HG02798 (cell line): ENCODE measurements at regions not wholly inside any gene's neighbourhood (a gene's known extent, or its start where the extent isn't known, plus 50 kb on each side); places are given as distances from the start of the nearest gene placed in this dataset.
"Not testable (repeated sequence)": the region's sequence is repeated elsewhere in the genome, so short reads cannot be mapped to it uniquely, and the experiment has no call there.

ENCODE experiments used
- ATAC-seq: cut with Tn5 transposase; IDR thresholded peaks from one replicate; pipeline ENCODE4 v1.9.1; 2021; ENCODE audit warnings: mild to moderate bottlenecking; ENCODE audit not compliant: unreplicated experiment, poor library complexity

- ATAC-seq = no peak
These were observed 209.1 kb upstream of the PTER start for GRCh38 chr10:16227674-16228073.

DNA sequence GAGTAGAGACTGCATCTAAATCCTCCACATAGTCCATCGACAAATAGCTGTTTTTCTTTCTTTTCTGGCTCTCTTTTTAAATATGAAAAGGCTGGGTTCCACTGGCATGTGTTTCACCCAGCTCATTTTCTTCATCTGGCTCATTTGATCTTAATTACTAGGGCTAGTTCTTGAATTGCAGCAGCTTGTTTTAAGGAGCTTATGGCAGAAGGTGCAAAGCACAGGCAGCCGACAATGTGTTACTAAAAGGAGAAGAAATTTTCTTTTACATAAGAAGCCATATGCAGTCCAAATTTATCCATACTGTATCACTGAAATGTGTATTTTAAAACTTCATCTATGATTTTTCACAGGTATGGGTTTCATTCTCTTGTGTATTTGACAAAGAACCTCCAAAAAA is 205.6 kb upstream of the PTER start:
- ATAC-seq = no peak

- ATAC-seq = no peak
These were observed 204.9 kb upstream of the PTER start for GRCh38 chr10:16231734-16232435.

GRCh38 chr10:16232441-16232840 is 204.4 kb upstream of the PTER start:
- no peak for ATAC-seq

DNA sequence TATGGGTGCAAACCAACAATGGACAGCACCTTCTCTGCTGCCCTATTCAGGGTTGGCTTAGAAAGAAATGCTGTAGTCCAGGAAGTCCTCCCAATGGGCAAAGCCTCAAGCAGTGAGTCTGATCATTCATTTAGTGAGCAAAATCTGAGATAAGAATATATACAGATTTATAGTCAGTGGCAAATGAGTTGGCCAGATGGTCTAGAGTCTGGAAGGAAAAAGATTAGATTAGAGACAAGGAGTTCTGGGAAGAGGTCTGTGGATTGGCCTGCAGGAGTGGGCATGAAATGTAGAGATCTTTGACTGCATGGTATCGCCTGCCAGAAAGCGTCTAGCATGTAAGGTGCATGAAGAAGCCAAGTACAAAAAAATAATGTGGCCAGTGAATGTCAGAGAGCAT is 201.9 kb upstream of the PTER start:
- ATAC-seq = no peak

GRCh38 chr10:16242446-16242845 is 194.4 kb upstream of the PTER start:
- no peak for ATAC-seq

- no peak for ATAC-seq
These were observed 193.8 kb upstream of the PTER start for GRCh38 chr10:16242859-16243613.

DNA sequence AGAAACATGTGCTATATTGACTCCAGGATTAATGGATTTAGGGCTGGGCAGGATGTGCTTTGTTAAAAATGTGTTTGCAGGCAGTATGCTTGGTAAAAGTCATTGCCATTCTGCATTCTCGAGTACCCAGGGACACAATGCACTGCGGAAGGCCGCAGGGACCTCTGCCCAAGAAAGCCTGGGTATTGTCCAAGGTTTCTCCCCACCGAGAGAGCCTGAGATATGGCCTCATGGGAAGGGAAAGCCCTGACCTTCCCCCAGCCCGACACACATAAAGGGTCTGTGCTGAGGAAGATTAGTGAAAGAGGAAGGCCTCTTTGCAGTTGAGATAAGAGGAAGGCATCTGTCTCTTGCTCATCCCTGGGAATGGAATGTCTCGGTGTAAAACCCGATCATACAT is 186.7 kb upstream of the PTER start:
- not testable (repeated sequence) for ATAC-seq

GRCh38 chr10:16256336-16256735 is 180.5 kb upstream of the PTER start:
- no peak for ATAC-seq

DNA sequence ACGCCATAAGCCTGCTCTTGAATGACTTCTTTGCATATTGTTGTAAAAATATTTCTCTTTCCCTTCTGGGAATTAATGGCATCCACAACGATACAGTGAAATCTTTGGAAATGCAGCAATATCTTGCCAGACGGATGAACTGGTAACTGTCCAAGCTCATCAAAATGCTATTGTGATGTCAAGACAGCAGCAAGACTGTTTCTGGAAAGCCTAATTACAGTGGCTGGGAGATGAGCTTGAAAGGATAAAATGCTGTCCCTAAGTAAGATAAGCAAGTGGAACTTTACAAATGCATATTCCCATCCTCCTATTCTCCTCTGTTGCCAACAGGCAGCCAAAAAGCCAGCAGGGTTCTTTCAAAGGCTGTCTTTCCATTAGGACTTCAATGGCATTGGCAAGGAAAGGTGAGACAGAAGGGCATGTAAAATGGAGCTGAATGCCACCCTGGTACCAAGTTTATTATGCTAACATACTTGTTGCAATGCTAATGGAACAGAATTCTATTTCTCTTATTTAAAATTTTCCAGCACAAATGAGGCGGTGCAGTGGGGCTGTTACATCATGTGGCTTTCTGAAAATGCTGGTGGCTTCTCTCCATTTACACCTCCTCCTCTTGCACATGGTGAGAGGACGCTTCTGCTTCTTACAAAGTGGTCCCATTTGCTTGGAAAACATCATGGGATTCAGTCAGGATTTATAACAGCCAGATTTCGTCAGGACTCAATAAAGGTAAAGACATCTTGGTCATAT is 178.3 kb upstream of the PTER start:
- ATAC-seq = no peak

GRCh38 chr10:16259726-16260125 is 177.1 kb upstream of the PTER start:
- ATAC-seq = no peak

- ATAC-seq = no peak
These were observed 176.4 kb upstream of the PTER start for GRCh38 chr10:16260388-16260787.

GRCh38 chr10:16271571-16271970 is 165.2 kb upstream of the PTER start:
- no peak for ATAC-seq

DNA sequence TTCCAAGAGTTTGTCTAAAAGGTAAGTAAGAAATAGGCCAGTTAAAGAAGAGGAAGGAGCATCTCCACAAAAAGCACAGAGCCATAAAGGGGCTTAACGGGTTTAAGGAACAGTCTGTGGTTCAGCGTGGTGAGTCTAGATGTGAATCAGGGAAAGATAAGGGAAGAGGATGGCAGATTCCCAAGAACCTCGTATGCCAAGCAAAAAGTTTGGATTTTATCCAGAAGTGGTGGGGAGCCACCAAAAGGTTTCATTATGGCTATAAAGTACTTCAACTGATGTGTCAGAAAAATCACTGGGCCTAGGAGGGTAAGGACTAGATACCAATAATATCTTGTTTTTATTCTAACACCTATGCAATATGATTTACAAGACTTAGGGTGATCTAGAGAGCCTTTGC is 161.9 kb upstream of the PTER start:
- ATAC-seq = no peak

- ATAC-seq = no peak
These were observed 156.2 kb upstream of the PTER start for GRCh38 chr10:16280595-16280994.

GRCh38 chr10:16292366-16292765 is 144.4 kb upstream of the PTER start:
- no peak for ATAC-seq

DNA sequence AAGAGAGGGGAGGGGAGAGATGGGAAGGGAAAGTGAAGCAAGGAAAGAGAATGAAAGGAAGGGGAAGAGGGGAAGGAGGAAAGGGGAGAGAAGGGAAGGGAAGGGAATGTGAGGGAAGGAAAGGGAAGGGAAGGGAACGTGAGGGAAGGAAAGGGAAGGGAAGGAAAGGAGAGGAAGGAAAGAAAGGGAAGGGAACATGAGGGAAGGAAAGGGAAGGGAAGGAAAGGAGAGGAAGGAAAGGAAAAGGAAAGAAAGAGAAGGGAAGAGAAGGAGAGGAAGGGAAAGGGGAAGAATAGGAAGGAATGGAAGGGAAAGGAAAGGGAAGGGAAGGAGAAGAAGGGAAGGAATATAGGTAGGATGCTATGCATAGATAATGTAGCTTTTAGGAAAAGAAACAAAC is 139.7 kb upstream of the PTER start:
- ATAC-seq = no peak

DNA sequence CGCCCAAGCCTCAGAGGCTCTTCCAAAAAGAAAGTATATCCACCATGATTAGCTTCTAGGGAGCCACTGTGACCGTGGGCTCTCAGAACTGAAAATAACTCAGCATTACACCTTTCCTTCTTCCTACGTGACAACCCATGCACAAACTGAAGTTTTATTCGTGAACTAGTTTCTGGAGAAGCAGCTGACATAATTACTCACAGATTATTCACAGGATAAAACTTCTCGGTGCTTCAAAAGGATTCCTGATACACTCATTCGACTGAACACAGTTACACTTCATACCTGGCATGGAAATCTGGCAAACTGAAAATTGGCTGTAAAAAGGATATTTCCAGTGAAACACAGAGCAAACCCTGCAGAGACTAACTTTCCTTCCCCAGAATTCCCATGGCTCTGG is 139.2 kb upstream of the PTER start:
- no peak for ATAC-seq

- no peak for ATAC-seq
These were observed 132.5 kb upstream of the PTER start for GRCh38 chr10:16304311-16304710.

GRCh38 chr10:16310440-16310839 is 126.4 kb upstream of the PTER start:
- no peak for ATAC-seq

DNA sequence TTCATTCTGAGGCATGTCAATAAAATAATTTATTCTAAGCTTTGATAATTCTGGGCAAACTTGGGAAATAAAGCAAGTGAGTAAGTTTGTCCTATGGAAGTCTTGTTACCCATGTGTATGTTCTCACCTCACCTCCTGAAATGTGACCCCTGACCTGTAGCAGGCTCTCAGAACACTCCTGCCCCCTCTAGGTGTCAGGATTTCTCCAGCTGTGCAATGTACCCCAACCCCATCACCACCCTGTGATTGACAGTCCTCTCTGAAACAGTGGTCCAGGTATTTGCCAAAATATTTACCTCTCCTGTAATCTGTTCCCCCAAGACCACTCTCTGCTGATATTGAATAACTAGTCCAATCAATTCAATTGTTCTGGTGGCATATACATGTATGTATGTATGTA is 122.6 kb upstream of the PTER start:
- no peak for ATAC-seq
